ENCODE measurements at regions not wholly inside any gene's neighbourhood (a gene's known extent, or its start where the extent isn't known, plus 50 kb on each side); places are given as distances from the start of the nearest gene placed in this dataset.

DNA sequence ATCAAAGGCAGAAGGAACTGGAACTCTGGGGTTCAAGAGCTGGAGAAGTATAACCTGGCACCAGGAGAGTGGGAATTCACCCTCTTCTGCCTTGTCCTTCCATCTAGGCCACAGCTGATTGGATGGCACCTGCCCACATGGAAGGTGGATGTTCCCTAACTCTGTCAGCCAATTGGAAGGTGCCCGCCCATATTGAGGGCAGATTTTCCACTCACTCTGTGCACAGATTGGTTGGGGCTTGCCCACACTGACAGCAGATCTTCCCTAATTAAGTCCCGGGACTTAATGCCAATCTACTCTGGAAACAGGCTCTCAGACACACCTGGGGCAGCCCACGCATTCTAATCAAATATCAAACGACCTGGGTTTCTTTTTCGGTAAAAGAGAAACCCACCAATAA is 1142.3 kb upstream of the CELF2 start:
- no peak overlapping the region for H3K4me3 ChIP-seq
- no peak overlapping the region for H3K27ac ChIP-seq
- H3K9me3 ChIP-seq, result no peaks in the 10 kb centered on the region
- H3K36me3 ChIP-seq, result no peaks in the 10 kb centered on the region
- DNase-seq (no peak), ATAC-seq (no peak)
- no peaks in the 10 kb centered on the region for H3K4me1 ChIP-seq
- TF ChIP-seq, protein P1, sequence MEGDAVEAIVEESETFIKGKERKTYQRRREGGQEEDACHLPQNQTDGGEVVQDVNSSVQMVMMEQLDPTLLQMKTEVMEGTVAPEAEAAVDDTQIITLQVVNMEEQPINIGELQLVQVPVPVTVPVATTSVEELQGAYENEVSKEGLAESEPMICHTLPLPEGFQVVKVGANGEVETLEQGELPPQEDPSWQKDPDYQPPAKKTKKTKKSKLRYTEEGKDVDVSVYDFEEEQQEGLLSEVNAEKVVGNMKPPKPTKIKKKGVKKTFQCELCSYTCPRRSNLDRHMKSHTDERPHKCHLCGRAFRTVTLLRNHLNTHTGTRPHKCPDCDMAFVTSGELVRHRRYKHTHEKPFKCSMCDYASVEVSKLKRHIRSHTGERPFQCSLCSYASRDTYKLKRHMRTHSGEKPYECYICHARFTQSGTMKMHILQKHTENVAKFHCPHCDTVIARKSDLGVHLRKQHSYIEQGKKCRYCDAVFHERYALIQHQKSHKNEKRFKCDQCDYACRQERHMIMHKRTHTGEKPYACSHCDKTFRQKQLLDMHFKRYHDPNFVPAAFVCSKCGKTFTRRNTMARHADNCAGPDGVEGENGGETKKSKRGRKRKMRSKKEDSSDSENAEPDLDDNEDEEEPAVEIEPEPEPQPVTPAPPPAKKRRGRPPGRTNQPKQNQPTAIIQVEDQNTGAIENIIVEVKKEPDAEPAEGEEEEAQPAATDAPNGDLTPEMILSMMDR (IDR thresholded peaks at IDR 0.05), result no peak
- intact Hi-C loops (cut with DNase I), result no loop called here
- no peaks in the 10 kb centered on the region for H3K27me3 ChIP-seq (ENCODE audit: low read depth)

DNA sequence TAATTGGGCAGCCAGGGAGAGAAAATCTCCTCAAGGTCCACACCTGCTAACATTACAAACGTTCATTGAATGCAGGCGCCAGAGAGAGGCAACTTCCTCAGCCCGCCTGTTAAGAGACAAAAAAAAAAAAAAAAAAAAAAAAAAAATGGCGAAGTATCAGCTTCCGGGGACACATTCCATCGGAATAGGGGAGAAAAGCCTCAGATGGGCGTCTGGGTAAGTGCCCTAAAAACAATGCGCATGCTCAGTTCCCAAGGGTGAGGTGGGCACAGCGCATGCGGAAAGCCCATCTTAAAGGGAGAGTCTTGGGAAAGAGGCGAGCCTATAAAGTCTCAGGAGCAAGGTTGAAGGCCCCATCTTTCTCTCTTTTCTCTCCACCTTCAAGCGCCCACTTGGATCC is 1139.7 kb upstream of the CELF2 start:
- Histone ChIP-seq H3K4me1 (no peaks in the 10 kb centered on the region), H3K27me3 (ENCODE audit: low read depth) (no peaks in the 10 kb centered on the region), H3K36me3 (no peaks in the 10 kb centered on the region), H3K9me3 (peaks cover 3% of the 10 kb centered on the region), H3K27ac (no peak overlapping the region), H3K4me3 (no peak overlapping the region)
- intact Hi-C loops (cut with DNase I), result no loop called here
- DNase-seq (no peak), ATAC-seq (no peak)
- TF ChIP-seq, protein P1 (IDR thresholded peaks at IDR 0.05), result no peak

GRCh38 chr10:9878383-9878782 is 1139.3 kb upstream of the CELF2 start:
- TF ChIP-seq, protein P1 (IDR thresholded peaks at IDR 0.05), result no peak
- H3K4me3 ChIP-seq, result no peak overlapping the region
- intact Hi-C loops (cut with DNase I), result no loop called here
- peaks cover 7% of the 10 kb centered on the region for H3K9me3 ChIP-seq
- no peak for ATAC-seq
- DNase-seq, result no peak
- no peaks in the 10 kb centered on the region for H3K4me1 ChIP-seq
- no peaks in the 10 kb centered on the region for H3K36me3 ChIP-seq
- no peaks in the 10 kb centered on the region for H3K27me3 ChIP-seq (ENCODE audit: low read depth)
- H3K27ac ChIP-seq, result no peak overlapping the region

GRCh38 chr10:9885761-9886160 is 1131.9 kb upstream of the CELF2 start:
- Histone ChIP-seq H3K36me3 (no peaks in the 10 kb centered on the region), H3K27ac (no peak overlapping the region), H3K4me3 (no peak overlapping the region), H3K9me3 (peaks cover 8% of the 10 kb centered on the region), H3K4me1 (no peaks in the 10 kb centered on the region), H3K27me3 (ENCODE audit: low read depth) (no peaks in the 10 kb centered on the region)
- no peak for ATAC-seq
- TF ChIP-seq, protein P1 (IDR thresholded peaks at IDR 0.05), result no peak
- intact Hi-C loops (cut with DNase I), result no loop called here
- DNase-seq, result no peak

GRCh38 chr10:9886772-9887171 is 1130.9 kb upstream of the CELF2 start:
- peaks cover 8% of the 10 kb centered on the region for H3K9me3 ChIP-seq
- intact Hi-C loops (cut with DNase I), result no loop called here
- no peaks in the 10 kb centered on the region for H3K36me3 ChIP-seq
- no peak overlapping the region for H3K4me3 ChIP-seq
- no peaks in the 10 kb centered on the region for H3K4me1 ChIP-seq
- ATAC-seq (no peak), DNase-seq (no peak)
- H3K27ac ChIP-seq, result no peak overlapping the region
- TF ChIP-seq, protein P1 (IDR thresholded peaks at IDR 0.05), result no peak
- no peaks in the 10 kb centered on the region for H3K27me3 ChIP-seq (ENCODE audit: low read depth)

DNA sequence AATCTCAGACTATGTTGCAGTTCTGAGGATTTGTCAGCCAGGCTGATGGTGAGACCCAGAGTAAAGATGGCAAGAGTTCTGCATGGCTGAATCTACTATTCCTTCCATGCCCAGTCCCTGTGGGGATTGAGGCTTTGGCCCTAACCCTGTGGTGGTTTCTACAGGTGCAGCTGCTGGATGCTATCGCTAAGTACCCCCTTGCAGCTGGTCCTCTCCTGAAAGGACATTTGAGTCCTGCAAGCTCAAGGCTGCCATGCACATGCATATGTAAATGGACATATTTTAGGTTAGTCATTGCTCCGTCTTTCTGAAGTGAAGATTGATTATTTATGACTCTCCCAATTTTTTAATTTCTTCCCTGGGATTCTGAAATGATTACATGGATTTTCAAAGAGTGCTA is 1122.2 kb upstream of the CELF2 start:
- Histone ChIP-seq H3K4me3 (no peak overlapping the region), H3K36me3 (no peaks in the 10 kb centered on the region), H3K9me3 (no peaks in the 10 kb centered on the region), H3K4me1 (no peaks in the 10 kb centered on the region), H3K27me3 (ENCODE audit: low read depth) (no peaks in the 10 kb centered on the region), H3K27ac (no peak overlapping the region)
- intact Hi-C loops (cut with DNase I), result no loop called here
- TF ChIP-seq, protein P1 (IDR thresholded peaks at IDR 0.05), result no peak
- ATAC-seq (no peak), DNase-seq (no peak)
